Renal cortex interstitium (tissue), 11 donors: ENCODE measurements at regions not wholly inside any gene's neighbourhood (a gene's known extent, or its start where the extent isn't known, plus 50 kb on each side); places are given as distances from the start of the nearest gene placed in this dataset.
A peak's percentile ranks its signal among the peaks of the same experiment; 100 is the strongest.

Experiments
- DNase-seq, 11 donors: peaks; one replicate each; pipeline ENCODE4 v3.0.0-alpha.2; 2013; ENCODE audit warnings: low read depth in 9 of 11, low spot score in 4 of 11; ENCODE audit errors: extremely low read depth in 1 of 11

DNA sequence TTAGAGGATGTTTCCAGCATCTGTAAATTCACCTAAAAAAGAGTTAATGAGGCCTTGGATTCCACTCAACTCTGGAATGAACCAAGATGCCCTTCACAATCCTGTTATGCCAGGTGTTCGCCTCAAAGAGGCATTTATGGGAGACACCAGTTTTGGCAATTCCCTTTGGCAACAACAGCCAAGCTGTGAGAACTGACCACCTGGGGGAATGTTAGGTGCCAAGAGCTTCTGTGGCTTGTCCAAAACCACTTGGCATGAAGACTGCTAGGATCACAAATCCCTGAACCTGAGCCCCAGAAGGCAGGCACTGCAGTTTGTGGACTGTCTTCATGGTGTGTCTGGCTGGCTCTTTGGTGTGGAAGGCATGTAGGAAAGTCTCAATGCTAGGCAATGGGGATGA lies 164.4 kb upstream of the BDNF start:
- DNase-seq, result no peak

DNA sequence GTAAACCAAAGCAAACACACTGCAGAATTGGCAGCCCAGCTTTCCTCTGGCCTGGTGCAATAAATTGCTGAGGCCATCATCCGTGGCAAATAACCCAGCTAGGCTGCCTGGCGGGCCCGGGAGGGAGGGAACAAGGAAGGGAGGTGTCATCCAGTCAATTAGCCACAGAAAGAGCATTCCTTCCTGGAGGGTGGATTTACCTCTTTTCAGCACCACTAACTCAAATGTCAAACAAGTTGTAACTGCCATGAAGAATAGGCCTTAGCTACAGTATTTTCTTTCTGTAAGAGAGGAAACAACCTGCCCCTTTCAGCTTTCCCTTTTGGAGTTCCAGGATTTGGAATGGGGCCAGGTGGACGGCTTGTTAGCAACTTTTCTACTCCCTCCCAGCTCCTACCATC lies 163.8 kb upstream of the BDNF start:
- peak; percentile 53 to 88 (median 68) for DNase-seq

DNA sequence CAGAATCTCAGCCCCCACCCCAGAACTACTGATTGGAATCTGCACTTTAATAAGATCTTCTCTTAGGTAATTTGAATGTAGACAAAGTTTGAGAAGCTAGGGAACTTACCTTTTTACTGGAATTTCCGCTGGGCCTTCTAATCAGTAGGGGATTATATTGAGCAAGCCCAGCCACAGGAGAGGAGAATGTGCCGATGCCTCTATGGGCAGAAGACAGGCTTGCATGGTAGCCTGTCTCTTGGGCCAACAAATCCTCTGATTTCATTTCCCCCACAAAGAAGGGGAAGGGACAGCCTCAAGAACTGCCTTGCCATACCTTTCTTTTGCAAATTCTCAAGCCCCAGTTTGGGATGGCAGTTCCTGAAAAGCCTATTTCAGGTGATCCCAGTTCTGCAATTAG lies 163.4 kb upstream of the BDNF start:
- no peak for DNase-seq

DNA sequence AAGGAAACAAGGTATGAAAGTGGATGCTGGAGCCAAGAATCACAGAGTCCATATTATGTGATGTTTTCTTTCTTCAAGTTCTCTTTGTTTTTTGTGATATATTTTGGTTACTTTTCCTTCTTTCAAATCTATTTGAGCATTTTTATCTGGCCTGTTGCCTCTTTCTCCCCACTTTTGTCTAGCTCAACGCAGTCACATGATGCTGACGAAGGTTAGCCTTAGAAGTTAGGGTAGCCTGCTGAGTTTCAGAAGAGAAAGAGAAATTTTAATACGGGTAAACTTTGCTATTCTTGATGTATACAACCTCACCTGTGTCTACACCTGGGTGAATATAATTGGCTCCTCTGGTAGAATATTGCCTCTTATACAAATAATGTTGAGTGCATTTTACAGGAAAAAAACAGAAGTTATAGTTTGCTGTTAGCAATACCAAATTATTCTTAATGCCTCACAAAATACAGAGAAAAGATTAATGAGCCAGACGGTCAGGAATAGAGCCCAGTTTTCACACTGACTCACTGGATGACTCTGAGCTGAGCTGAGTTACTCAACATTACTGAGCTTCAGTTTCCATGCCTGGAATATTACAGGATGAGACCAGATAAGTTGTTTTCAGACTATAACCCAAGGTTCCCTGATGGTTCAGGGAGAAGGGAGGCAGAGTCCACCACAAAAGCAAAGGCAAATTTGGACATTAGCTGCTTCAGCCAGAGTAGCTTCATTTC lies 161.6 kb upstream of the BDNF start:
- DNase-seq, result no peak

DNA sequence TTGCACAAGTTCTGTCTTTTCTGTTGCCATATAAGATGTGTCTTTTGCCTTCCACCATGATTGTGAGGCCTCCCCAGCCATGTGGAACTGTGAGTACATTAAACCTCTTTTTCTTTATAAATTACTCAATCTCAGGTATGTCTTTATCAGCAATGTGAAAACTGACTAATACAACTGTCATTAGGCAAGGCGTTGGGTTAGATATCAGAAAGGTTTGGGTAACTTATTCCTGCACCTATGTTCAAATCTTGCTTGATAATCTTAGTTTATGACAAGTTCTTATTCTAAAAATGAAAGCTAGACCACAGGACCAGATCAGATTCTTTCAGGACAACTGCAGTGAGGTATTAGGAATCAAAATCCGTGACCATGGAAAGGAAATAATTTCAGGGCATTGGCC lies 160.6 kb upstream of the BDNF start:
- no peak for DNase-seq

DNA sequence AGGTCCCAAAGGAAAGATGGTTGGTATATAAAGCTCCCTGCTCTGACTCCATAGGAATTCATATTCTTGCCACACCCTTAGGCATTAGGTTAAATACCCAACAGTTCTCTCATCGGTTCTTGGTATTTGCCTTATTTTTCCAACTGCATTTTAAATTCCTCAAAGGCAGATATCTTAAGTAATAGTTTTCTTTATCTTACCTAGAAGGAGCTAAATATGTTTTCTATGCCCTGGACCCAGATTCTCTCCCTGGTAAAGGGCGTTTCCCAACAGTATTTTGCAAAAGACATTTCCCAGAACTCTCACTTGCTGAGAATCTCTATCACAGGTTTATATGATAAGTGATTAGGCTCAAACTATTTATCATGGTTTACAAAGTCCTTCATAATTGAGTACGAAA lies 158.6 kb upstream of the BDNF start:
- DNase-seq, result no peak

DNA sequence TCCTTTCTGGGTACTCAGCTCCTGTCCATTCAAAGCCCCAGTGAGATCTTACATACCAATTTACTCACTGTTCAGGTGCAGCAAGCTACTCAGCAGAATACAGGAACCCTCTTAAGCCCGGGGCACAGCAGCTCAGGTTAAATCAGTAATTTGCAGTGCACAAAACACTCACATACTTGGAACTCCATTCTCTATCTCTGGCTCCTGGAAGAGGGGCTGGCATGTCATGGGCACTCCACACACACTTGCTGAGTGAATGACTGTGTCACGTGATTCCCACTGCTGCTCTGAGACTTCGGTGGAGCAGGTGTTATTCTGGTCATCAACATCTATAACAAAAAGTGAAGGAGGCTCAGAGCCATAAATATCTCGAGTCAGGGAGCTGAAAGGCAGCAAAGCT lies 157.3 kb upstream of the BDNF start:
- DNase-seq, result no peak

DNA sequence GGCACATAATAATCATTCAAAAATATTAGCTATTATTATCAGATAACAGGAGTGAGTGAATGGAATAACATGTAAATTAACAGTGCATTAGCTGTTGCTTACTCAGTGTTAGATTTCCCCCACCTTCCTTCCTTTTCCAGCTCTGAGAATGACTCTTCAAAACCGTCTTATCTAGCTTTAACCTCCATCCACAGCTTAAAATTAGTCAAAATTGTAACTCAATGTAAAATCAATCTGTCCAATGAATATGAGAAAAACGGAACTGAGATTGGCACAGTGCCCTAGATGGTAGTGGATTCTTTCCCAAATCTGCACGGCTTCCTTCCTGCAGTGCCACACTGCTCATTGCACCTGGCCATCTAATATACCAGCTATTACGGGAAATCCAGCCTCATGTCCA lies 156.8 kb upstream of the BDNF start:
- no peak for DNase-seq

DNA sequence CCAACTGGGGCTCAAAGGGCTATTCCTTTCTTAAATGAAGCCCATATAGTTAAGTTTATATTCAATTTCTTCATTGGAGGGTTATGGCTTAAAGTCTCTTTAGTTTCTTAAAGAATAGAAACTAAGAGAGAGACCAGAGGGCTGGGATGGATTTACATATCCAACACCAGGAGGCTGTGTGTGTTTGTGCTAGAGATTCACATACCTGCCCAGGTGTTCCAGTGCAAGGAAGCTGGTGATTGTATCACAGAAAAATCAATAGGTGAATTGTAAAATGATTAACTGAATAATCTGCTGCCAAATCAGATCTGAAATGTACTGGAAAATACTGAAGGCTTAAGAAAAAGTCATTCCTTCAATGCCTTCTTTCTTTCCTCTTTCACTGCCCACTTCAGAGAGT lies 148.2 kb upstream of the BDNF start:
- no peak for DNase-seq

DNA sequence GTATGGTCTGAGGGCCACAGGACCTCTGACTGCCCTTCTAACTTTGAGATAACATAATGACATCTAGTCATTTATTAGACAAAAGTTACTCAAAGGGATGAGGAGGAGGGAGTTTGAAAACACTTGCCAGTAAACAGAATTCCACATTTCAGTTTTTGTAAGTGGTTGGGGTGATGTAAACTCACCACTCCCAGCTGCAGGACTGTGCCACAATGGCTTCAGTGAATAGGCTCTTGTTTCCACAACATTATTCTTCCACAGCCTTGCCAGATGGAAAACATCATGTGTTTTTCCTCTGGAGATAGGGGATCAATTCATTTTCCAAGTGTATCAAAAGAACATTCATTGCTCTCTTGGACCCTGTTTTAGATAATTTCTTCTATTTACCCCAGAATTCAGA lies 147.2 kb upstream of the BDNF start:
- DNase-seq, result no peak

DNA sequence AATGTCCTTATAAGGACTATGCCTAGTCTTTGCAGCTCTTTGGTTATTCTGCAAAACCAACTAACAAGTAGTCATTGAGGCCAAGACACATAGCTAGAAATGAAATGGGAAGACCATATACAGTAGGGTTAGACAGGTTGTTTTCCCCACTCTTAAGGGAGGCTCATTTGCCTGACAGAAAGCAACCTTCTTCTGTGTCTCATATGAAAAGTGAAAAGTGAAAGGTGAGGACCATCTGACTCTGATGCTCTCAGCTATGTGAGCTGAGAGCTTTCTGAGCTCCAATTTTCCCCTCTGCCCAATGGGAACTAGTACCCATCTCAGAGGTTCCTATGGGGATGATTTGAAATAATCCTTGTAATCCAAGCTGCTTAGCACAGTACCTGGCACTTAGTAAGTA lies 142.0 kb upstream of the BDNF start:
- no peak for DNase-seq

DNA sequence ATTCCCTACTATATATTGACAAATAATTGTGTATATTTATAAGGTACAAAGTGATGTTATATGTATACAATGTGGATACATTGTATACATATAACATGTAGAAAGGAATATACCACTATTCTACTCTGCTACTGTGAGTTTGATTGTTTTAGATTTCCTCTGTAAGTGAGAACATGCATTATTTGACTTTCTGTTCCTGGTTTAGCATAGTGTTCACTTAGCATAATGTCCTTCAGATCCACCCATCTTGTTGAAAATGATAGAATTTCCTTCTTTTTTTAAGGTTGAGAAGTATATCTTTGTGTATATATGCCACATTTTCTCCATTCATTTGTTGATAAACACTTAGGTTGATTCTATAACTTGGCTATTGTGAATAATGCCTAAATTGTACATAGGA lies 140.8 kb upstream of the BDNF start:
- DNase-seq, result no peak

DNA sequence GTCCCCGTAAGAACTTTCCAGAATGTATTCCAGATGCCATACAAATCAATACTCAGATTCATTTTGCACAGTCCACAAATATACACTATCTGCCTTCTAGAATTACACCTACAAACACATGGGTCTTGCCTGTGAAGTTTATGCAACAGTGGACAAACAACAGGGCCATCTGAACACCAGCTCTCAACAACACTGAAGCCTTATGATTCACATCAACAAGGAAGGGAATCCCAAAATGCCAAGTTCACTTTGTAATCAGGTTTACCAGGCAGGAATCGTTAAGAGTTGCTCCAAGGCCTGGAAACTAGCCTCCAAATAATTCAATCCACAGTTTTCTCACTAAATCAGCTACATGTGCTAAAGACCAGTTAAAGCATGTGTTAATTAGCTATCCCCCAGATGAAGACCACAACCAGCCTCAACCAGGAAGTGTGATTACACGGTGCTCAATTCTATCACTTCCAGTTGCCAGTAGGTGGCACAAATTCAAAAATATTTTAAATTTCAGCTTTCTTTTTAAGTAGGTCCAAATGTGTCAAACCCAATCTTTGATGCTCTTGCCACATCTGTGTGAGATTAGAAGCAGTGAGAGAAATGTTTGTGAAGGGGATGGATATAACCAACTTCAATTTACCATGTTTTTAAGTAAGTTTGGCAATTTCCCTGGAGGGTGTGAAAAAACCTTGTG lies 139.1 kb upstream of the BDNF start:
- DNase-seq, result no peak

DNA sequence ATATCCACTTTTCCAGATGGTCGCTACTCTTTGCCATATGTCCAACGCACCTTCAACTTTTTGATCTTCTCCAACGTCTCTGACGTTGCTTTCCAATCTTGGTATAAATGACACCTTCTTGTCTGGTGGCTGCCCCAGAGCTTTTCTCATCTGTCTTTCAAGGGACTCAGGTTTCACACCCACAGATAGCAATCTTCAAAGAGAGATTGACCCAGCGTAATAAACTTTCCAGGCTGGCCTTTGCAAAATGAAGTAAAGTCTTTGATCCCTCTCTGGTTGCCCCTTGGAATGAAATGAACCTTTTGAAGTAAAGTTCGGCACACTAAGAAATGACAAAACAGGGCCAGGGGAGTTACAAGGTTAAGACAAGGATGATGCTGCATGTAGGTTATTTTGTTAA lies 138.4 kb upstream of the BDNF start:
- DNase-seq, result no peak

DNA sequence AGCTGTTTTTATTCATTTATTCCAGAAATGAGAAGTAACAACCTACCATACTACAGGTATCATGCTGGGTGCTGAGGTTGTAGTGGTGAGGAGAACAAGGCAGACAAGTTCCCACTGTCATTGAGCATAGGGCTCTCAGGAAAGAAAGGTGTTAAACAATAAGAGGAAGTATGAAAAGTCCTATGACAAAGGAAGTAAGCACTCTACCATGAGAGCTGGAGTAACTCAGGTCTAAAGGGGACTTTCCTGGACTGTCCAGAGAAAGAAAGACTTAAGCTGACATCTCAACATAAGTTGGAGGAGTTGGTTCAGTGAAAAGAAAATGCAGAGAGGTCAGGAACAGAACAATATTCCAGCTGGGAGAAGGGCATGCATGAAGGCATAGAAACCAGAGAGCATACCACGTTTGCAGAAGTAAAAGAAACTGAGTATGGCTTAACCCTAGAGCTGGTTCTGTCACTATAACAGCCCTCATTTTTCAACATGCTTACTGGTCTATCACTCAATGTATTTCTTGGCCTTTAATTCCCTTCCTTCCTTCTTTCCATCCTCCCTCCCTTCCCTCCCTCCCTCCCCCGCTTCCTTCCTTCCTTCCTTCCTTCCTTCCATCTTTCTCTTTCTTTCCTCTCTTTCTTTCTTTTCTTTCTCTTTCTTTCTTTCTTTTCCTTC lies 137.8 kb upstream of the BDNF start:
- DNase-seq, result no peak

DNA sequence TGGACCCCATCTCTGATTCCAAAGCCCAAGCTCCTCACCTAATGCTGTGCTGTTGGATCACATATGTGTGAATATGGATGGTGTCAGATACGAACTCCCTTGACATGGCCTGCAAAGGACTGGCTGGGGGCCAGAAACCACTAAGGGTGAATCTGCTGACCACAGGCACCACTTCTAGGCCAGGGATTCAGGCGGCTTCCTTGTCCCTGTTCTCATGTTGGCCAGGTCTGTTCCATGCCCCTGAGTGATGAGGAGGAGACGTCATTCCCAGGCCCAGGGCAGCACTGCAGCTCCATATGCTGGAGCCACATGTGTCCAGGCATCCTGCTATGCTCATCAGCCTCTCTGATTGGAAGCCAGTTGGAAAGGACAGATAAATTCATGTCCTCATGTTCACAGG lies 130.0 kb upstream of the BDNF start:
- no peak for DNase-seq

DNA sequence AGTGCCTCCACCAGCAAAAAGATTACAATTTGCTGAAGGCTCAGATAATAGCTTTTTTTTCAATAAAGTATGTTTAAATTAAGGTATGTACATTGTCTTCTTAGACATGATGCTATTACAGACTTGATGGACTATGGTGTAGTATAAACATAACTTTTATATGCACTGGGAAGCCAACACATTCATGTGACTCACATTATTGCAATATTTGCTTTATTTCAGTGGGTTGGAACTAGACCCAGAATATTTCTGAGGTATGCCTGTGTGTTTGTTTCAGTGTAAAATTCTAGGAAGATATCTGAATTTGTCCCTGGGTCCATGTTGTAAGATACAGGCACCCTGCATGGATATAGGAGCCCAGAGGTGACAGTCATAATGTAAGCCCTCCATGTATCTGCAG lies 120.0 kb upstream of the BDNF start:
- no peak for DNase-seq

DNA sequence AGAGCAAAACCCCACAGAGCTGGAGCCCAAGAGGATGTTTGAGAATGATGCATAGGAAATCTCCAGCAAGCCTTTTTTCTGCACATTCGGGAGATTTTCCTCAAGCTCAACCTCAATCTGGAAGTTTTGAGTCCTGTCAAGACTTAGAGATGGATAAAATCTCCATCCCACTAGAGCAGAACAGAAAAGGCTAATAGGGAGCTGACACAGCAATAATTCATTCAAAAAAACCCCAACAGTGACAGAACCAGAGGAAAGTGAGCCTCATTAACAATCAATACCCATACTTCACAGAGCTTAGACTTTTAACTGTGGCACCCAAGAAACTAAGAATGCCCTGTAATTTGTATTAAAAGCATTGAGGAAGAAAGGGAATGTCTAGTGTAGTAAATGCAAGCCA lies 115.9 kb upstream of the BDNF start:
- no peak for DNase-seq

DNA sequence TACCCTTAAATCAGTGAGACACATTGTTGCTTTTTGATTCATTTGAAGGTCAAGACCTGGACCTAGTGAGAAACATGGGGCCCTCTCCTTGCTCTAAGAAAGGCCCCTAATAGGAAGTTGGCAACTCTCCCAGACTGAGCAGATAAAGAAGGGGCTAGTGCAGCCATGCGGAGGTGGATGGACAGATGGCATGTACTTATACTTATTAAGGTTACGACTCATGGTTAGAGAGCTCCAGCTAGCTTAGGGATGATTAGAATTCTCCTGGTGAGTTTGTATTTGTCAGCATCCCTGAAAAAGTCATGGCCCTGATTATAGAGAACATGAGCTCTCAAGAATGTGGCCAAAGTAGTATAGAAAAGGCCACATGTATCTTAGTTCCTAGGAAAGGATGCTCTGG lies 112.1 kb upstream of the BDNF start:
- no peak for DNase-seq

DNA sequence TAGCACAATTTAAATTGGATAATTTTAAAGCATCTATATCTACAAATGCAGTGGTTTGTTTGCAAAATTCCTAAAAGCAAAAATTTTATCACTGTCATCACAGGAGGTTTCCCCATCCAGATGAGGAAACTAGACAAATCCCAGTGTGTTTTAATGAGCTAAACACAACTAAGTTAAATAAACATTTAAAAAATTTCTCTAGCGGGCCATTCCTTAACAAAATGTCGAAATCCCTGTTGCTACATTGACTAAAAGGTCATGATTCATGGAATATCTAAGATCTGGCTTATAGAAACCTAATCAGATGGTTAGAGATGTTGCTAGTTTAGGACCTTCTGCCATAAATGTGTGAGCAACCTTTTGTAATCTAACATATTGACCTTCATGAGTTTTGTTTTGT lies 107.3 kb upstream of the BDNF start:
- DNase-seq, result no peak

DNA sequence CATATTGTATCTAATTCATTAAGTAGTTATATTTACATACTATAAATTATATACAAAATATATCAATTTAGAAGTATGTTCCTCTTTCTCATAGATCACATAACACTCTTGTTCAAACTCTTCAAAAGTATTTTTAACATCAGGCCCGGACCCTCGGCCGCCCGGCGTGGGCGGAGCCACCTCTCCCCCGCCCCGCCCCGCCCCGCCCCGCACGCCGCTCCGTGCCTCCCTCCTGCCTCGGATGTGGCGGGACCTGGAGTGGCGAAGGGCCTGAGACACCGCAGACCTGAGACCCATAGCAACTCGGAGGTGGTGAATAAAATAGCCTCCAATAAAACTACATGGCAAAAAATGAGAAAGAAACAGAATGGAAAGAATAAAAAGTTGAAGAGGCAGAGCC lies 105.9 kb upstream of the BDNF start:
- no peak for DNase-seq
